Heart left ventricle (tissue), 13 donors: ENCODE measurements at regions not wholly inside any gene's neighbourhood (a gene's known extent, or its start where the extent isn't known, plus 50 kb on each side); places are given as distances from the start of the nearest gene placed in this dataset.

Experiments
- CTCF ChIP-seq, 12 donors: fragments of 200-600 bp; sonication (generic) in 4 of 12; IDR thresholded peaks; one replicate each; pipeline versions ENCODE4 v1.5.0 to v1.8.0; 2018 to 2022; ENCODE audit warnings: antibody characterized with exemption in 12 of 12, mild to moderate bottlenecking in 5 of 12
- POLR2A ChIP-seq, 2 donors: fragments of 450-650 bp; IDR thresholded peaks; one replicate each; pipeline ENCODE4 v1.6.1; 2017; ENCODE audit warnings: antibody characterized with exemption in 2 of 2, mild to moderate bottlenecking in 2 of 2, moderate library complexity in 2 of 2
- donor health status: ischemic (EF 13 %, LVEDD 7.1; RV severe dilation, severe dysfunction).
- donor health status: DM: no; HTN: yes; CAD: no.
- donor health status: DM: no; HTN: no; CAD: no.
- donor health status: ischemic (EF 25% LVEDD 6.9; RV normal size, moderate dysfunction).
- donor health status: ischemic (EF 25% LVEDD 5.7; RV mildly dilated, moderate dysfunction).
- donor health status: ischemic (EF 35%, LVEDD 5.7; RV mildly dilated, moderate dysfunction).
- donor health status: nonischemic (EF 11% LVEDD 7.7; RV severe dilation, severe dysfunction).
- donor health status: DM: yes; HTN: yes; CAD: no.
- donor health status: PGD.
- donor health status: ischemic (EF 29% LVEDD 5.4; RV normal size, mild dysfunction).
- donor health status: nonischemic (EF 23%, LVEDD 6.1; RV moderate dilation, normal function).

- no peak for TF ChIP-seq CTCF (IDR thresholded peaks at IDR 0.05)
- TF ChIP-seq POLR2A (IDR thresholded peaks at IDR 0.05) = no peak
These were observed 393.8 kb upstream of the ID4 start for GRCh38 chr6:19443411-19443810.
